GM19043 (cell line): ENCODE measurements at regions not wholly inside any gene's neighbourhood (a gene's known extent, or its start where the extent isn't known, plus 50 kb on each side); places are given as distances from the start of the nearest gene placed in this dataset.
"Not testable (repeated sequence)": the region's sequence is repeated elsewhere in the genome, so short reads cannot be mapped to it uniquely, and the experiment has no call there.

Source experiments
- ATAC-seq: cut with Tn5 transposase; IDR thresholded peaks from one replicate; pipeline ENCODE4 v1.9.1; 2021; ENCODE audit warnings: low read depth; ENCODE audit not compliant: unreplicated experiment

GRCh38 chr9:32884482-32884881 lies 101.1 kb downstream of the TMEM215 start:
- no peak for ATAC-seq

- no peak for ATAC-seq
Observed at GRCh38 chr9:32886021-32886420, 102.7 kb downstream of the TMEM215 start.

DNA sequence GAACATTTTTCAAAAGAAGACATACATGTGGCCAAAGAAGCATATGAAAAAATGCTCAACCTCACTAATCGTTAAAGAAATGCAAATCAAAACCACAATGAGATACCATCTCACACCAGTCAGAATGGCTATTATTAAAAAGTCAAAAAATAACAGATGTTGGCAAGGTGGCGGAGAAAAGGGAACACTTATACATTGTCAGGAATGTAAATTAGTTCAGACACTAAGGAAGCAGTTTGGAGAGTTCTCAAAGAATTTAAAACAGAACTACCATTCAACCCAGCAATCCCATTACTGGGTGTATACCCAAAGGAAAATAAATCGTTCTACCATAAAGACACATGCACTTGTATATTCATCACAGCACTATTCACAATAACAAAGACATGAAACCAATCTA lies 106.9 kb downstream of the APTX start:
- ATAC-seq, result not testable (repeated sequence)

DNA sequence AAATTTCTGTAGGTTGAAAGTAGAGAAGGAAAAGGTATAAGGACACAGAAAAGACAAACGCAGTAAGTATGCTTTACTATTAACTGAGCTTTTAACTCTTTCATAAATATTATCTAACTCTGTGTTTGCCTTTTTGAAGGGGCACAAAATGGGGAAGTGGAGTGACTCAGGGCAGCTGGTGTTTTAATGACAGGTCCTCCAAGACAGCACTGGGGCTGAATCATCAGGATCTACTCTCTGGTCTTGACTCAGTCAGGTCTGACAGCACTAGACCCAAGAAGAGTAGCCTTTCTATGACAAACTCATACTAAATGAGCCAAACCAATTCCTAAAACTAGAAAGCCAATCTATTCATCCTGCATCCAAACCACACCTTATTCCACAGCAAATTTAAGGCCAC lies 102.2 kb downstream of the APTX start:
- no peak for ATAC-seq

DNA sequence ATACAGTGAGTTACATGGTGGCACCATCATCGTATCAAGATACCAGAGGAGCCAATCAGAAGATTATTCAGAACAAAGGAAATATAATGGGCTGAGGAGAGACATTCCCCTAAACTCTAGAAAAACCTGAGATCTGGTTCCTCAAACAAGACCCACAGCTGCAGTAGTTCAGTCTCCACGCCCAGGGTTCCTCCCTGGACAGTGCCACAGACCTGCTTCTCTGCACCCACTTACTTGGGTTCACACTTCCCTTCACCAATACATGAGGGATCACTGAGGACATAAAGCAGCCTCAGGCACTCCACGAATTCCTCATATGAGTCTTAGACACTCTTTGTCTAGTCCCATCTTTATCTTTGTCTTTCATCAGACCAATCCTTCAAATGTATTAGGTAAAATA lies 101.7 kb downstream of the APTX start:
- ATAC-seq, result no peak

- peak; percentile 89 for ATAC-seq
Observed at GRCh38 chr9:32906213-32906612, 95.2 kb downstream of the APTX start.

DNA sequence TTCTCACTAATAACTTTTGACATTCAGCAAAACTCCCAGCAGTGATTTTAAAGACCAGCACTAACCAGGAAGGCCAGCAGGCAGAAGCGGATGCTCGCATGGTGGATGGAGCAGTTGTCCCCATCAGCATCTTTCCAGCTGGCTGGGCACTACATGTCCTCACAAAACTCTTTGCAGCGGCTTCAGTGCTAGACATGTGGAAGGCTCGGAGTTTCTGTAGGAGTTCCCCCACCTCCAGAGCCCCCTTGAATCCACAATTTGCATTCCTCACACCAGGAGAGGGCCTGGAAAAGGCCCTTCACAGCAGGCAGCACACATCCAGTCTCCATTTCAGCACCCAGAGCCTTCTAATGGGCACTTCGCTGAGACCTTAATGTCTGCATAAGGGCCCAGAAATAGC lies 85.6 kb downstream of the APTX start:
- no peak for ATAC-seq

- no peak for ATAC-seq
Observed at GRCh38 chr9:32918628-32919027, 82.8 kb downstream of the APTX start.
